HG02885 (cell line): ENCODE measurements at regions not wholly inside any gene's neighbourhood (a gene's known extent, or its start where the extent isn't known, plus 50 kb on each side); places are given as distances from the start of the nearest gene placed in this dataset.
A peak's percentile ranks its signal among the peaks of the same experiment; 100 is the strongest.
"Not testable (repeated sequence)": the region's sequence is repeated elsewhere in the genome, so short reads cannot be mapped to it uniquely, and the experiment has no call there.

ENCODE experiments used
- ATAC-seq: cut with Tn5 transposase; IDR thresholded peaks from one replicate; pipeline ENCODE4 v1.9.1; 2021; ENCODE audit warnings: mild to moderate bottlenecking; ENCODE audit not compliant: unreplicated experiment, poor library complexity

DNA sequence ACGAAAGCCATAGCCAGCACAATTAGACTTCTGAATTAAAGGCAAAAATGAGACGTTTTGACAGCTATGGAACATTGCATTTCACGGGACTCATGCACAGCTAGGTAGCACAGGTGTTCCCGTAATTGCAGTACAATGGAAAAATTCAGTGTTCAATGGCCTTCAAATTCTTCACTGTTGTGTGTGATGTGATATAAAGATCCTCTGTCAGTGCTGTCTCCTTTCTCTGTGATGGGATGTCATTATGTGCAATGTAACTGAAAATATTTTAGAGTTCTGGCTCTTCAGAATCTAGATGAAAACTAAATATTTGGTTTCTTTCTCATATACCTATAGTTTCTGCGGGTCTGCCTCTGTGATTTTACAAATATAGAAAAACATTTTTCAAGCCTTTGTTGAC is 1599.7 kb downstream of the MRPL39 start:
- ATAC-seq, result no peak

DNA sequence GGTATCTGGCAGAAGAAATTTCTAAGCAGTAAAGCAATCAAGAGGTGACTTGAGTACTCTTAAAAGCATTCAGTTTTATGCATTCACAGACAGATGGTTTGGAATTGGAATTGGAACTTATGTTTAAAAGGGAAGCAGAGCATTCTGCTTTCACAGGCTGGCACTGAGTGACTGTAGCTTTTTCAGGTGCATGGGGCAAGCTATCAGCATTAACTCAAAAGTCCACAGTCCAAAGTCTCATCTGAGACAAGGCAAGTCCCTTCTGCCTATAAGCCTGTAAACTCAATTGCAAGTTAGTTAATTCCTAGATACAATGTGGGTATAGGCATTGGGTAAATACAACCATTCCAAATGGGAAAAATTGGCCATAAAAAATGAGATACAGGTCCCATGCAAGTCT is 1620.3 kb downstream of the MRPL39 start:
- no peak for ATAC-seq

DNA sequence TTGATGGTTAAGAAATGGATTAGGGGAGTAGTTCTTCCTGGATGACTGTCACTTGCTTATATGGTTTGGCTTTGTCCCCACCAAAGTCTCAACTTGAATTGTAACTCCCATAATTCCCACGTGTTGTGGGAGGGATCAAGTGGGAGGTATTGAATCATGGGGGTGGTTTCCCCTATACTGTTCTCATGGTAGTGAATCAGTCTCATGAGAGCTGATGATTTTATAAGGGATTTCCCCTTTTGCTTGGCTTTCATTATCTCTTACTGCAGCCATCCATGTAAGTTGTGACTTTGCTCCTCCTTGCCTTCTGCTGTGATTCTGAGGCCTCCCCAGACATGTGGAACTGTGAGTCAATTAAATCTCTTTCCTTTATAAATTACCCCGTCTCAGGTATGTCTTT is 1621.1 kb downstream of the MRPL39 start:
- ATAC-seq, result no peak

DNA sequence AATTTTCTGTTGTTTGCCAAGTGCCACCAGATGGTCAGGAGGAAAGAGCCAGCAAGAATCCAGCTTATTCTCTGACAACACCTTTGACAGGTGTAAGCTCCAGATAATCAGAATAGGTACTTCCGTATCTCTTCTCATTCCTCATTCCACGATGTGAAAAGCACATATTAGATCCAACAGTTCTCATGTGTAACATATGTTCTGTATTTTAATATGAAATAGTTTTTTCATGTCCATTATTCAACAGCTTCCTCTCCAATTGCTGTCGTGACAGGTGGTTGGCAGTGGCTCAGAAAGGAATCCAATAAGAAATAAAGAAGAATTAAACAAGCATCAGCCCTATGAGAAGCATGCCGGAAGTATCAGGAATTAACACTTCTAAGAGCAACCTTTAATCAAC is 1624.7 kb downstream of the MRPL39 start:
- ATAC-seq, result no peak

DNA sequence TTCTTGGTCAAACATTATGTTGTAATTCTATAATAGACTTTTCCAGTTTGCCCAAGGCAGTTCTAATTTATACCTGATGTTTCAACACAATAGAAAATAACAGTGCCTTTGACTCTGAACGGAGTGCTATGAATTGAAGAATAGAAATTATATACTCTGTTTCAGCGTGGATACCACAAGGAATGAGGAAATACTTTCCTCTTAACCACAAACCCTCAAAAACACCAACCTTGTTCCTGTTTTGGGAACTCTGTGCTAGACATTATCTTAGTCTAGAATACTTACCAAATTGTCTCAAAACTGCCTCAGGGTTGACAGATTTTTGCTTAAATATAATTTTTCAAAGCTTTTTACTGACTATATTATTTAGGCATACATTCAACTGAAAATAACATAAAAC is 1629.3 kb downstream of the MRPL39 start:
- no peak for ATAC-seq

DNA sequence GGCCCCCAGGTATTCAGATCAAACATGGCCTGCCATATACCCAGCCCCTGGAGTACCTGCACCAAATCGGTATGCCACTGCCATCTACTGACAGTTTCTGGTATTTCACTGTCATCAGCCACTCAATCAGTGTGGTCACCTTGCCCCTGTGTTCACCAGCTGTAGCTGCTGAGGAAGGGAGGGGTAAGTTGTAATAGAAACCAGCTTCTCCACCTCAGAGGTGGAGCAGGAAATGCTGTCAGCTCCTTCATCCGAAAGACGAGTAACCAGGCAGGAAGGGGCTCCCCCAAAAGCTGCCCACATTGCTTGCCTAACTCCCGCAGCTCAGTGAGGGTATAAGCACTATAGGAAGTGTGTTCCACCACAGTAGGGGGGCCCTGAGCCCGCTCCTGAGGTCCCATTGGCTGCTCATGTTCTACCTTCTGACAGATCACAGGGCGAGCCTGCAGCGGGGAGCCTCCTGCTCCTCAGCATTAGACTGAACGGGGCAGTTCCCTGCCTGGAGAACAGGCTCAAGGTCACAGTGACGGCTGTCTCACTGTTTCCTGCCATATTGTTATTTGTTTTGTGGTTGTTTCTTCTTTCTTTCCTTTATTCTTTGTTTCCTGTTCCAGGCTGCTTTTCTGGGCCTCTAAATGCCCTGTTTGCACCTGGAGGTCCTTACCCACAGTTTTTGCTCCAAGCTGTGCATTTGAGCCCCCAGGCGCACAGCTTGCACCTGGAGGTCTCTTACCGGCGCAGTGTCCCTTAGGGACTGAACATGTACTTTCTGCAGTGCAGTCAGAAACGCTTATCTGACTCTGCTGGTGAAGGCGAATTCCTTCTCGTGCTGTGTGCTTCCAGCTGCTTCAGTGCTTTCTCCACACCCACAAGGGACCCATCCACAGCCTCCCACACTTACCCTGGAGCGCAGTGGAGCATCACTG is 1638.3 kb downstream of the MRPL39 start:
- ATAC-seq, result peak; percentile 97

DNA sequence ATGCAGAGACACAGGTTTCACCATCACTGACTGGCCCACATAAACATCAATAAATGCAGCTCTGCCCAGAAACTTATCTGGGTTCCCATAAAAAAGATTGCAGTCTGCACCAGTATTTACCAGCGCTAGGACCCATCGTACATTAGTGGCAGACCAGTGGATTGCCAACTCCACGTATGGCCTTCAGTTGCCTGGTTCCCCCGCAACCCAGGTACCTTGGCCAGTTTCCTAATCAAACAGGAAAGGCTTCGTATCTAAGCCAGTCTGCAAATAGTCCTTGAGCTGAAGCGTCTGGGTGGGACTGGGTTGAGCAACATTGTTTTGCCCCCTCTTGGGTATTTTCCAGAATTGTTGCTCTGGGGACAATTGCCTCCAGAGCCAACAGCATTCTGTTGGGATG is 1639.3 kb downstream of the MRPL39 start:
- no peak for ATAC-seq

DNA sequence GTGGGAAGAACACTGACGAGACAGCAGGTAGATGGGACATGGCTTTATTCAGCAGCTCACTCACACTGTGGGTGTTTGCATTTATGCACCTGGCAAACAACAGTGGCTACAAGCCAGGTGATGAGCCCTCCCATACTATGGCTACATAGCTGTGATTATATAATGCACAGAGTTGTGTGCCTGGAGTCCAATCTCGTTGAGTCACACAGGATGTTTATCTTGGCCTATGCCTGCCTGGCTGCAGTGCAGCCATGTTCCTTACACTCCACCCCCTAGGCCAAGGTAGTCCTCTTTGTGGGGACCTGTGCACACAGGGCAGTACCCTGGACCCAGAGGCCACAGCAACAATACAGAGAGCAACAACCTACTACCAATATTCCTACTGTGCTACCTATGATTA is 1643.8 kb downstream of the MRPL39 start:
- ATAC-seq, result no peak

DNA sequence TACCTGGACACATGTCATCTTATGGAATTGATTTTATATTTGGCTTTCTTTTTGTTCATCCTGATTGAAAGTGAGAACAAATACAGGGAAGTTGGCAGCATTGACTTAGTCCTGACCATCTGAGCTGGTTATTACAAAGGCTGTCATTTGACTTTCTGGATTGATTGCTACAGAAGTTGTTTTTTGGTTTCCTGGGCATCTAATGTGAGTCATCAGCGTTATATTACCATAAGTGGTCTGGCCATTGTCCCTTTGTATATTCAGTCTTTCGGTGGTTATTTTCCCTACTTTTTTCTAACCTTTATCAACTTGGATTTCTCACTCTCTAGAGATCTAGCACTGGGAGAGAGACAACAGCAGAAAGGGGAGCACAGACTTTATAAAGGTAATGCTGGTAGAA is 1646.5 kb downstream of the MRPL39 start:
- ATAC-seq, result no peak

DNA sequence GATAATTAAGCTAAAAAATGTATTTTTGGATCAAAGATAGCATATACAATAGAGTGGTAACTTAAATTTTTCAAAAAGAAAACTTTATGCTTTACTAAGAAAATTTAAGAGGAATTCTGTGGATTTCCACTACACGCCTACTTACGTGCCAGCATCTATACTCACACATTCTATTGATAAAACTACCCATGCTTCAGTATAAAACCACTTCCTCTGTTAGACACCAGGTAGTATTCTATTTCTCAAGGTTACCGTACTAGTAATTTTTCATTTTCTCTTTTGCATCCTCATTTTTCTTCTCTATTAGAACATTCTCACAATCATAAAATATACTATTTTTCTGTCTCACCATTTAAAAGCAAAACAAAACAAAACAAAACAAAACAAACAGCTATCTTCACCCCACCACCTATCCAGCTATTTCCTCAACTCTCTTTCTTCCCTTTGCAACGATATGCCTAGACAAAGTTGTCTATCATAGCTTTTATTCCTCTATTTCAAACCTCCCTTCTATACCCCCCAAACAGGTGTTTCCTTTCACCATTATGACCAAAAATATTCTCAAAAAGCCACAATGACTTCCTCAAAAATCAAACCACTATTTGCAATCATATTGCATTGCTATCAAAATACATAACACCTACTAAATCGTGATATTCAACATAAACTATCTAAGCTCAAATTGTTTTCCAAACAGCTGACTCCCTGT is 1652.0 kb downstream of the MRPL39 start:
- ATAC-seq, result no peak

DNA sequence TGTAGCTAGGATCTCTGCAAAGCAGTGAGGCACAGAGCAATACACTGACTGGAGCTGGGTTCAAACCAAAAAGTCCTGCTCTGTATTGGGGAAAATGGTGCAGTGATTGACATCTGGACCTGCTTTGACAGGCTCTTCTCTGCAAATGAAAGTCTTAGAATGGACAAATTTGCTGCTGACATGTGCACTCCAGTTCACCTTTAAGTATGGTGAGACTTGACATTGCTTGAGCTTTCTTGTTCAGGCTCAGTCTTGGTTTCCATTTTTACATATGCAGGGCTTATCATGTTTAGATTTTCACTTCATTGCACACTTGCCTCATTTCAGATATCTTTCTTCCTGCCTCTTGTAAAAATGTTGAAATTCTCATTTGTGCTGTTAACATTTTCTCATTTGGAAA is 1655.0 kb downstream of the MRPL39 start:
- ATAC-seq, result no peak

DNA sequence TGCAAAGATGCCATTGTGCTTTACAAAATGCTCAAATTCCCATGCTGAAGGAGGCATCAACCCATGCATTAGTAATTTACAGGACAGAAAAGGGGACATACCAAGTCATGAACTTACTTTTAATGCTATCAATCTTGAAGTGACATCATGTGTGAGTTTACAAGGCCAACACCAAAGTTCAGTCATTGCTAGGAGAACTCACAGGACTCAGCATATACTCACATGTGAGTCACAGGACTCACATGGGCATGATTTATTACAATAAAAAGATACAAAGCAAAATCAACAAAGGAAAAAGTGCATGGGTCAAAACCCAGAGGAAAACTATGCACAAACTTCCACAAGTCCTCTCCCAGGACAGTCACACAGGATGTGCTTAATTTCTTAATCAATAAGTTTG is 1656.0 kb downstream of the MRPL39 start:
- no peak for ATAC-seq

DNA sequence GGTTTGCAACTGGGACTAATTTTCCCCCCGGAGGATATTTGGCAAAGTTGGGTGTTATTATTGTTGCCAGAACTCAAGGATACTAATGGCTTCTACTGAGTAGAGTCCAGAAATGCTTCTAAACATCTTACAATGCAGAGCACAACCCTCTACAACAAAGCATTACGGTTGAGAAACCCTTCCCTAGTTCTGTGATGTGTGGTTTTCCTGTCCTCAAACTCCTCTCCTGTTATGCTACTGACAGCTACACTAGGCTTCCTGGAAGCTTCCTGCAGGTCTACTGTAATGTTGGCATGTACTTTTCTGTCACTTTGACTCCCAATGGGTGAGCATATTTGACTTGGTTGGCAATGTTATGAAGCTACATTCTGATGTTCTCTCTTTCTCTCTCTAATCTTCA is 1656.9 kb downstream of the MRPL39 start:
- no peak for ATAC-seq

DNA sequence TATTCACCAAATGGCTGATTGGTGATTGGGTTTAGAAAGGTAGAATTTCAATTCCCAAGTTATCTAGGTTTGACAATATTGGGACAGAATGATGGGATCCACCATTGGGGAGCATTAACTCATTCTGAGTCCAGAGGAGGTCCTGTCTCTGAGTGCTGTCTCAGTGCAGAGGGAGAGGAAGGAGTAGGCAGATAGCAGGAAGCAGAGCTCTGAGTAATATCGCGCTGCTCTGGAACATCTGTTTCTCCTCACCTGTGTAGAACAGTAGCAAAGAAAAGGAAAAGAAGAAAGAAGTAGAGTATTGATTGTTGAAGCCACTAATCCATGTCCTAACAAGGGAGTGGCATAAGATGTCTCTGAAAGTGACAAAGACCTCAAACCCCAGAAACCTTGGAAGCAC is 1657.8 kb downstream of the MRPL39 start:
- no peak for ATAC-seq

DNA sequence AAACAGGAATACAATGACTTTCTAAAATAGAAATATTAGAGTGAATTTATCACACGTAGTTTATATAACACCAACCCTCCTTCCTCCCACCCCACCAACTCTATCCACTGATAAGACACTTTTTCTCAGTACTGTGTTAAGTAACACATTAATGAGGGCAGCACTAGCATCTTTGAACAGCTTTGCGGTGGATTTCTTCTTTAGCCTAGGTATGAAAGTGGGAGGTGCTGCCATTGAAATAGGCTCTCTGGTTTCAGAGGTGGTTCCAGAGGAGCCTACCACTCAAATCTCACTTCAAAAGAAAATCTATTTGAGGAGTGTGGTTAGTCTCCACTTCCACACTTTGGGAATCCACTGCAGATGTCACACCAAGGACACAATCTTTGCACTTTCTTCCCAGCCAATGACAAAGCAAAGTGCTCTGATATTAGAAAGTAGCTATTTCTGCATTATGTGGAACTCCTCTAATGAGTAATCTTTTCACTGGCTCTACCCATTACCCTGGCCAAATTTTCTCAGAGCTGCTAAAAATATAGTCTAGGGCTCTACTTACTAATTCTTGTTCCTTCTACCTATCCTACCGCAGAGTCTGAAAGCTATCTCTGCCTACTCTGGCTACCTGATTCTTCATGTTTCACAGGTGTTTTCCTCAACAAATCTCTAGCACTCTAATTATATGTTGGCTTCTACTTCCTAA is 1667.8 kb downstream of the MRPL39 start:
- no peak for ATAC-seq

DNA sequence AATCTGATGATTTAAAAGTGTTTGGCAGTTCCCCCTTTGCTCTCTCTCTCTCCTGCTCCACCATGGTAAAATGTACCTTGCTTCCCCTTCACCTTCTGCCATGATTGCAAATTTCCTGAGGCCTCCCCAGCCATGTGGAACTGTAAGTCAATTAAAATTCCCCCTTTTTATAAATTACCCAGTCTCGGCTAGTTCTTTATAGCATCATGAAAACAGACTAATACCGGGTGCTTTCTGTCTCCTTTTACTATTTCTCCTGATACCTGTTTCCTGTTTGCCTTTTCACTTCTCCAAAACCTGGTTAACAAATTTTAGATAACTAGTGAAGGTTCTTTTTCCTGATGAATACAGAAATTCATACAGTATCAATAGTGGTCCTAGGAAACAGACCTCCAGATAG is 1670.3 kb downstream of the MRPL39 start:
- ATAC-seq, result no peak

DNA sequence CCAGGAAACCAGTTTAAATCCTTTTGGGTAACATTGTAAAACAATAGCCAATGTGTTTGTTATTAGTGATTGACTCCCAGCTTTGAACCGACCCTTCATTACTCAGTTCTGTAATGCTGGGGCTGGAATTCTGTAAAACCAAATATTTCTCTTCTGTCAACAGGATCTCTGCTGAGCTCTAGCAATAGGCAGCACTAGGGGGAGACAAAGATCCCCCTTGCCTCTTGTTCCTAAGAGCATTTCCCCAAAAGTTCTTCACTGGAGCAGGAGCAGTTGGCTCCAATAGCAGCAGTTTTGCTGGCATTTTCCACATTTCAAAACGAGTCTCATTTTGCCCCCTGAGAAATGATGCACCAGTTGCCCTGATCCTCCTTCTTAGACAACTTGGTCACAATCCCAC is 1671.1 kb downstream of the MRPL39 start:
- ATAC-seq, result no peak

DNA sequence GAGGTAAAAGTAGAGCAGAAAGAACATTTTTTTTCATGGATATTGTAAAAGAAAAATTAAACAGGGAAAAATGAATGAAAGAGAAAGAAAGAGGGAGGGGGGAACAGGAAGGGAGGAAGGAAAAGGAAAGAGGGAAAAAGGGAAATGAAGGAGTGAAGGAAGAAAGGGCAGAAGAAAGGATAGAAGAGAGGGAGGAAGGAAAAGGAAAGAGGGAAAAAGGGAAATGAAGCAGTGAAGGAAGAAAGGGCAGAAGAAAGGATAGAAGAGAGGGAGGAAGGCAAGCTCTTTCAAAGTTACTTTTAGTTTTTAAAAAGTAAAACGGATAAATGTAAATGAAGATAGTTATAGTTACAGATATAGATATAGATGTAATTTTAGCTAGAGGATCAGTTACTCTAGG is 1676.7 kb downstream of the MRPL39 start:
- ATAC-seq, result no peak

DNA sequence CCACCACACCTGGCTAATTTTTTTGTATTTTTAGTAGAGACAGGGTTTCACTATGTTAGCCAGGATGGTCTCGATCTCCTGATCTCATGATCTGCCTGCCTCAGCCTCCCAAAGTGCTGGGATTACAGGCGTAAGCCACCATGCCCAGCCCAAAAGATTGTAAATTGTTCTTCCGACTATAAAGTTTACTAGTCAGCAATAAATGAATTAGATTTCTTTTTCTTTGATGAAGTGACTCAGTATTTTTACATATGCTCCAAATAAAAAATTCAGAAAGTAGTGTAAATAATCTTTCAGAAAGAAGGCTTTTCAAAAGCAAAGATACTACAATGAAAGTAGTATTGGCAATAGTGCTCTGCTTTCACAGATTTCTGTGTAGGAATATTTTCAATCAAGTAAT is 1680.9 kb downstream of the MRPL39 start:
- not testable (repeated sequence) for ATAC-seq

DNA sequence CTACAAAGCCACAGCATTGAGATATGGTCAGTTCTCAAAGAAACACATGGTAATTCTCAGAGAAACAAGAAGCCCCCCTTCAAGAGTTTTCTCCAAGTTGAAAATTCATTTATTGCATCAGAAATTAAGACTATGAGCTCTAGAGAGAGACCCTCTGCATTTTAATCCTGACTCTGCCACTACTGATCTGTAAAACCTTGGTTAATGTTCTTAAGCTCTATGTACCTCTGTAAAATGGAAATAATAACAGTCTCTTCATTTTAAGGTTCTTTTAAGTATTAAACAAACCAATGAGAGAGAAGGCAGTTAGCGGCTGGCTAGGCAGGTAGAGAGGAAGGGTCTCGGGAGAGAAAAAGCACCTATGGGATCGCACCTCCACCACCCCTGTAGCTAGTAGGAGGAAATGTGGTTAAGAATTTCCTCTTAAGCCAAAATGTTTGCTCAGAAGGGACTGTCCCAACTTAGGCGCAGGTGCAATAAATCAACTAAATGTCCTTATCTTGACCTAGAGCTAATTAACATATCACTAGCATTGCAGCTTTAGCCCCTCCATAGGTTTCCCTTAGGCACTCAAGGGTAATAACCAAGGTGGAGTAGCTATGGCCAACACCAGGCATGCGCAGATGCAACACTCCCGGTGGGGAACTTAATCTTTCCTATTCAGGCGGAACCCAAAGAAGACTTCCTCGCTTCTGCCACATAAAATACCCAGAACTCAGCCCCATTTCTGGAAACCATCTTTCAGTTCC is 1685.4 kb downstream of the MRPL39 start:
- ATAC-seq, result no peak
